HepG2 (cell line): ENCODE measurements at regions not wholly inside any gene's neighbourhood (a gene's known extent, or its start where the extent isn't known, plus 50 kb on each side); places are given as distances from the start of the nearest gene placed in this dataset.

Source experiments
- ATAC-seq: fragments of 200-7000 bp; cut with Tn5 transposase; 3 replicates; pipeline ENCODE4 v1.9.1; 2020; ENCODE audit warnings: mild to moderate bottlenecking, moderate library complexity
- BruUV-seq: library from RNA; stranded (reverse); fragments of 400-500 nt; replicated peaks from 2 replicates; lab custom pipeline; 2021; lab: Mats Ljungman, UMichigan
- CTCF ChIA-PET: fragments of 300-600 bp; formaldehyde crosslinking; extraction: SDS; loops from one replicate; lab custom pipeline; 2021; ENCODE audit warnings: low total read pairs, inconsistent platforms, low intra/inter-chr PET ratio; lab: Yijun Ruan, JAX
- POLR2A ChIA-PET: fragments of 350-600 bp; sonication (Branson Sonifier 250); formaldehyde crosslinking; loops from one replicate; lab custom pipeline; 2020; ENCODE audit warnings: antibody characterized with exemption, inconsistent platforms; lab: Yijun Ruan, JAX
- DNase-seq: peaks from one replicate; pipeline ENCODE4 v3.0.0-alpha.2; 2015; ENCODE audit warnings: low spot score
- FAIRE-seq: peaks from 3 replicates; lab custom pipeline; 2011; peaks lifted over from hg19 to GRCh38; lab: Jason Lieb, UNC
- H2AFZ ChIP-seq: one replicate; pipeline ENCODE4 v1.6.1; 2011; ENCODE audit warnings: low read length, inconsistent platforms
- H3K27ac ChIP-seq: fragments of 300-600 bp; 3 replicates; pipeline ENCODE4 v1.8.0; 2011; ENCODE audit warnings: mixed run types, mild to moderate bottlenecking, mixed read lengths, low read length, inconsistent platforms; ENCODE audit not compliant: insufficient read depth; ENCODE audit errors: extremely low read length
- H3K27me3 ChIP-seq, 2 experiments: fragments of 200-600 bp in 1 of 2; 2 replicates in 1 of 2; 3 replicates in 1 of 2; pipeline versions ENCODE4 v1.6.0 to v1.8.0; 2011; ENCODE audit warnings: low read length in 2 of 2, mild to moderate bottlenecking in 2 of 2, moderate library complexity in 2 of 2, inconsistent platforms in 1 of 2; ENCODE audit not compliant: insufficient read depth in 2 of 2, control insufficient read depth in 1 of 2
- H3K36me3 ChIP-seq, 2 experiments: fragments of 200-600 bp in 1 of 2; replicated peaks in 1 of 2; 2 replicates in 1 of 2; 3 replicates in 1 of 2; pipeline versions ENCODE4 v1.5.1 to v1.8.0; 2011; ENCODE audit warnings: low read length in 2 of 2, inconsistent platforms in 1 of 2; ENCODE audit not compliant: insufficient read depth in 2 of 2, control insufficient read depth in 1 of 2
- H3K4me1 ChIP-seq: 2 replicates; pipeline ENCODE4 v1.5.1; 2012; ENCODE audit warnings: low read length, inconsistent platforms; ENCODE audit not compliant: insufficient read depth
- H3K4me2 ChIP-seq: 2 replicates; pipeline ENCODE4 v1.6.0; 2011; ENCODE audit warnings: low read depth, low read length, inconsistent platforms
- H3K4me3 ChIP-seq, 3 experiments: fragments of 200-600 bp in 1 of 3; sonication (generic), shearing (Covaris generic) in 1 of 3; replicated peaks in 1 of 3; 2 replicates each; pipeline ENCODE4 v1.5.1; 2011 to 2016; ENCODE audit warnings: low read length in 3 of 3, inconsistent platforms in 2 of 3, low read depth in 2 of 3, mild to moderate bottlenecking in 2 of 3, control low read depth in 1 of 3, mixed read lengths in 1 of 3; ENCODE audit not compliant: insufficient read depth in 1 of 3
- H3K79me2 ChIP-seq: one replicate; pipeline ENCODE4 v1.6.1; 2011; ENCODE audit warnings: low read length, inconsistent platforms; ENCODE audit not compliant: insufficient read depth
- H3K9ac ChIP-seq: 2 replicates; pipeline ENCODE4 v1.6.0; 2011; ENCODE audit warnings: mild to moderate bottlenecking, low read depth, low read length, inconsistent platforms; ENCODE audit not compliant: insufficient read depth
- H3K9me3 ChIP-seq: 2 replicates; pipeline ENCODE4 v1.5.1; 2012; ENCODE audit warnings: mild to moderate bottlenecking, low read length
- H4K20me1 ChIP-seq: 2 replicates; pipeline ENCODE4 v1.6.0; 2011; ENCODE audit warnings: inconsistent platforms, mild to moderate bottlenecking, low read length, moderate library complexity; ENCODE audit not compliant: insufficient read depth
- EED ChIP-seq: sonication (generic); formaldehyde crosslinking; IDR thresholded peaks from 2 replicates; pipeline ENCODE4 v1.5.0; 2020; ENCODE audit warnings: mild to moderate bottlenecking, missing genetic modification reagents
- EP300 ChIP-seq, 3 experiments: sonication (generic) in 1 of 3; formaldehyde crosslinking in 1 of 3; IDR thresholded peaks; 2 replicates each; pipeline versions ENCODE4 v1.5.1 to v1.6.1; 2011 to 2020; ENCODE audit warnings: low read depth in 2 of 3, low read length in 2 of 3, borderline replicate concordance in 1 of 3, improper control_type of control experiment in 1 of 3, mild to moderate bottlenecking in 1 of 3, missing genetic modification reagents in 1 of 3, moderate library complexity in 1 of 3
- NRL ChIP-seq: sonication (generic); formaldehyde crosslinking; IDR thresholded peaks from 2 replicates; pipeline ENCODE4 v1.5.0; 2020; ENCODE audit warnings: missing genetic modification reagents, mild to moderate bottlenecking, moderate library complexity, borderline replicate concordance
- RCOR2 ChIP-seq: IDR thresholded peaks from 2 replicates; pipeline ENCODE4 v1.6.1; 2016; ENCODE audit warnings: missing biosample characterization, missing genetic modification reagents
- SNAPC4 ChIP-seq: sonication (generic); formaldehyde crosslinking; IDR thresholded peaks from 2 replicates; pipeline ENCODE4 v1.4.0; 2020; ENCODE audit warnings: mild to moderate bottlenecking, missing genetic modification reagents
- SRSF1 ChIP-seq: fragments of 200-400 bp; formaldehyde crosslinking; optimal IDR thresholded peaks from 2 replicates; pipeline ENCODE3; 2017; ENCODE audit warnings: mild to moderate bottlenecking, low read depth, low read length, moderate library complexity
- TERF1 ChIP-seq: sonication (generic); formaldehyde crosslinking; IDR thresholded peaks from 2 replicates; pipeline ENCODE4 v1.8.0; 2022; ENCODE audit warnings: mild to moderate bottlenecking, missing genetic modification reagents, moderate library complexity
- ZNF775 ChIP-seq: sonication (generic); formaldehyde crosslinking; IDR thresholded peaks from 2 replicates; pipeline ENCODE4 v1.4.0; 2020; ENCODE audit warnings: missing genetic modification reagents, mild to moderate bottlenecking, moderate library complexity, borderline replicate concordance
- WGBS: methylation state at CpG from one replicate; pipeline ENCODE4 v1.1.6; 2017; ENCODE audit warnings: low lambda C conversion rate; 5-methylcytosine and 5-hydroxymethylcytosine counted together
- in situ Hi-C: cut with HindIII; loops from 2 replicates; pipeline ENCODE4 v1.10.0; 2017; ENCODE audit warnings: low pct_unique_long_range_greater_than_20kb; ENCODE audit not compliant: extremely low pct_ligation_motif_present
- intact Hi-C: fragments of 100-400 bp; cut with micrococcal nuclease; formaldehyde crosslinking; loops from one replicate; pipeline ENCODE4 v1.10.0; 2022; ENCODE audit not compliant: unreplicated experiment
- TF ChIP-seq, protein P1 (sequence below): sonication (generic); formaldehyde crosslinking; IDR thresholded peaks from 2 replicates; pipeline ENCODE4 v1.4.0; 2020; ENCODE audit warnings: missing genetic modification reagents
- TF ChIP-seq, protein P2 (sequence below): sonication (generic); formaldehyde crosslinking; IDR thresholded peaks from 2 replicates; pipeline ENCODE4 v1.4.0; 2020; ENCODE audit warnings: low read depth, mild to moderate bottlenecking, missing genetic modification reagents

GRCh38 chr17:22669721-22670120 lies 977.4 kb downstream of the KCNJ18 start:
- no peaks in the 10 kb centered on the region for H4K20me1 ChIP-seq
- CTCF ChIA-PET, result no interaction called here
- BruUV-seq, result no TSS peak
- ATAC-seq, result no peak
- H3K9me3 ChIP-seq, result peaks cover 47% of the 10 kb centered on the region
- no peak overlapping the region for H3K27ac ChIP-seq
- no peak for DNase-seq
- no peaks in the 10 kb centered on the region for H3K36me3 ChIP-seq
- no peaks in the 10 kb centered on the region for H3K27me3 ChIP-seq
- no peak overlapping the region for H3K9ac ChIP-seq
- intact Hi-C loops, result no loop called here
- H3K4me3 ChIP-seq, result no peak overlapping the region
- POLR2A ChIA-PET, result no interaction called here
- in situ Hi-C loops, result no loop called here
- FAIRE-seq, result no peak
- 0% methylated on average over 3 of the region's 4 CpGs for WGBS
- H2AFZ ChIP-seq, result no peak overlapping the region
- H3K4me2 ChIP-seq, result no peak overlapping the region
- no peaks in the 10 kb centered on the region for H3K79me2 ChIP-seq
- H3K4me1 ChIP-seq, result no peaks in the 10 kb centered on the region
- TF ChIP-seq, protein P1, sequence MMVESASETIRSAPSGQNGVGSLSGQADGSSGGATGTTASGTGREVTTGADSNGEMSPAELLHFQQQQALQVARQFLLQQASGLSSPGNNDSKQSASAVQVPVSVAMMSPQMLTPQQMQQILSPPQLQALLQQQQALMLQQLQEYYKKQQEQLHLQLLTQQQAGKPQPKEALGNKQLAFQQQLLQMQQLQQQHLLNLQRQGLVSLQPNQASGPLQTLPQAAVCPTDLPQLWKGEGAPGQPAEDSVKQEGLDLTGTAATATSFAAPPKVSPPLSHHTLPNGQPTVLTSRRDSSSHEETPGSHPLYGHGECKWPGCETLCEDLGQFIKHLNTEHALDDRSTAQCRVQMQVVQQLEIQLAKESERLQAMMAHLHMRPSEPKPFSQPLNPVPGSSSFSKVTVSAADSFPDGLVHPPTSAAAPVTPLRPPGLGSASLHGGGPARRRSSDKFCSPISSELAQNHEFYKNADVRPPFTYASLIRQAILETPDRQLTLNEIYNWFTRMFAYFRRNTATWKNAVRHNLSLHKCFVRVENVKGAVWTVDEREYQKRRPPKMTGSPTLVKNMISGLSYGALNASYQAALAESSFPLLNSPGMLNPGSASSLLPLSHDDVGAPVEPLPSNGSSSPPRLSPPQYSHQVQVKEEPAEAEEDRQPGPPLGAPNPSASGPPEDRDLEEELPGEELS, result no peak
- TF ChIP-seq, protein P2, sequence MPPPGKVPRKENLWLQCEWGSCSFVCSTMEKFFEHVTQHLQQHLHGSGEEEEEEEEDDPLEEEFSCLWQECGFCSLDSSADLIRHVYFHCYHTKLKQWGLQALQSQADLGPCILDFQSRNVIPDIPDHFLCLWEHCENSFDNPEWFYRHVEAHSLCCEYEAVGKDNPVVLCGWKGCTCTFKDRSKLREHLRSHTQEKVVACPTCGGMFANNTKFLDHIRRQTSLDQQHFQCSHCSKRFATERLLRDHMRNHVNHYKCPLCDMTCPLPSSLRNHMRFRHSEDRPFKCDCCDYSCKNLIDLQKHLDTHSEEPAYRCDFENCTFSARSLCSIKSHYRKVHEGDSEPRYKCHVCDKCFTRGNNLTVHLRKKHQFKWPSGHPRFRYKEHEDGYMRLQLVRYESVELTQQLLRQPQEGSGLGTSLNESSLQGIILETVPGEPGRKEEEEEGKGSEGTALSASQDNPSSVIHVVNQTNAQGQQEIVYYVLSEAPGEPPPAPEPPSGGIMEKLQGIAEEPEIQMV (CRISPR knock-in tag), result no peak
- TF ChIP-seq TERF1 (CRISPR knock-in tag) (no peak), EED (no peak), ZNF775 (CRISPR knock-in tag) (no peak), SNAPC4 (no peak), EP300 (IDR thresholded peaks at IDR 0.05; ENCODE audit: low read depth in 2 of 2, low read length in 2 of 2) (no peak), EP300 (CRISPR knock-in tag; IDR thresholded peaks at IDR 0.05; ENCODE audit: borderline replicate concordance) (no peak), NRL (CRISPR knock-in tag) (no peak), RCOR2 (CRISPR knock-in tag) (no peak), SRSF1 (no peak)
